GM21786 (cell line): ENCODE measurements at regions not wholly inside any gene's neighbourhood (a gene's known extent, or its start where the extent isn't known, plus 50 kb on each side); places are given as distances from the start of the nearest gene placed in this dataset.
A peak's percentile ranks its signal among the peaks of the same experiment; 100 is the strongest.

Experiments used
- ATAC-seq: cut with Tn5 transposase; IDR thresholded peaks from one replicate; pipeline ENCODE4 v1.9.1; 2021; ENCODE audit not compliant: unreplicated experiment

DNA sequence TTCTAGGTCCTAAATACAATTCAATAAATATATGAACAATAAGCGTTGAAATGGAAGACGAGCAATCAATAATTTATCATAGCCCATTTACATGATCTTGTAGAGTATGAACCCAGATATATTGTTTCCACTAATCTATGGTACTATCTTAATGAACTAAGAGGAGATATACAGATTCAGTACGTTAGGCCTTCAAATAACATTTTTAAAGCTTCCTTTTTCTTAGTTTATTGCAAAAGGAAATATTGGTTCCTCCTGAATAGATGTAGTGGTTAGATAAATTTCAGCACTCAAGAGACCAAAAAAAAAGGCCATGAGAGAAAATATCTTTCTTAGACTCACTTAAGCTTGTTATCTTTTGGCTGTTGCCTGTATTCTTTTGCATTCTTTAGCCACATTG lies 147.5 kb upstream of the PITX2 start:
- ATAC-seq: no peak

DNA sequence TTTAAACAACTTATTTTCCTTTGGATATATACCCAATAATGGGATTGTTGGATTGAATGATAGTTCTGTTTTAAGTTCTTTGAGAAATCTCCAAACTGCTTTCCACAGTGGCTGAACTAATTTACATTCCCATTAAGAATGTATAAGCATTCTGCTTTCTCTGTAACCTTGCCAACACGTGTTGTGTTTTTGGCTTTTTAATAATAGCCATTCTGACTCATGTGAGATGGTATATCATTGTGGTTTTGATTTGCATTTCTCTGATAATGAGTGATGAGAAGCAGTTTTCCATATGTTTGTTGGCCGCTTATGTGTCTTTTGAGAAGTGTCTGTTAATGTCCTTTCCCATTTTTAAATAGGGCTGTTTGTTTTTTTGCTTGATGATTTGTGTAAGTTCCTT lies 155.6 kb upstream of the PITX2 start:
- ATAC-seq: no peak

DNA sequence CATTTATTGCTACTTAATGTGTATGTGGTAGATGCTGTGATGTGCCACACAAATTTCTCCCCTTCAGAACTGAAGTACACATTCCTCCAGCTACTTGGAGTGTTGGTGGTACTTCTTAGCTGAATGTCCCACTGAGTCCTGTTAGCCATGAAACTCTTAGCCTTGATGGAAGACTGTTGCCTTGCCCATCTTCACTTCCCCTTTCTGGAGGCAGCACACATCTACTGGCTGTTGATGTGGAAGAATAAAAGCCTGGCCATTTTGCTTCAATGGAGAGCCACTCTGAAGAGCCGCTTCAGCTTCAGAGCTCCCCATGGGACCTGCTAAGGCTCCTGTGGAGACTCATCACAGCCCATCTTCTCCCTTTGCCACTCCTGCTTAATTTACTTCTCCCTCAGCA lies 157.7 kb upstream of the PITX2 start:
- ATAC-seq: no peak

DNA sequence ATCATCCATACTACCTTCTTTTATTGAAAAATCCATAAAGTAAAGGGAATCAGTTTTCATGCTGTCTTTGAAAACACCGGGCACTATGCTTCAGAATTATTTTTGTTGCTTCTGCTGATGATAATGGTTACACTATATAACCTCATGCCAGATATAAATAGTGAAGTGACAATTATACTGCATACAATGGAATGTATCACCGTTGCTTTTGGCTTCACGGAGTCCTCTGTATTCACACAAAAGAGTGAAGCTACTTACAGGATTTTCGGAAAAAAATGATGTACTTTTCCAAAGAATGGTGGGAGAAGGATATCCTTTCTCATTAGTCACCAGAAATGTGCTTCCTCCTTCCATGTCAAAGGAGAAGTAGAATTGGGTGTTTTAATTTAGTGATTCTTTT lies 159.1 kb upstream of the PITX2 start:
- no peak for ATAC-seq

DNA sequence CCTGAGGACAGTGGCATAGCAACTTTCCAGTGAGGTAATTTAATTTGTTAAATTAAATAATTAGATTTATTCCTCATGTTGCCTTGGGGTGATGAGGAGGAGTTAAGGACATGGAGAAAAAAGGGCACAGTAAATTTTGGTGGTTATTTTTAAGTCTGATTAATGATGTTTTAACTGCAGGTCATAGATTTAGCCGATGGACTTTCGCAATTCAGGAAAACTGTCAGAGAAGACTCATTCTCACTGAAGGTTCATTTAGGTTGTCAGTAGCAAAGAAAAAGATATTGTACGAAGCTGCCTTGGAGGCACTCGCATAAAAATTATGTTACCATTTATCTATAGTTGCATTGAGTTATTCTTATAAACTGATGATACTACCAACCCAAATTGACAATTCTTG lies 164.2 kb upstream of the PITX2 start:
- no peak for ATAC-seq

DNA sequence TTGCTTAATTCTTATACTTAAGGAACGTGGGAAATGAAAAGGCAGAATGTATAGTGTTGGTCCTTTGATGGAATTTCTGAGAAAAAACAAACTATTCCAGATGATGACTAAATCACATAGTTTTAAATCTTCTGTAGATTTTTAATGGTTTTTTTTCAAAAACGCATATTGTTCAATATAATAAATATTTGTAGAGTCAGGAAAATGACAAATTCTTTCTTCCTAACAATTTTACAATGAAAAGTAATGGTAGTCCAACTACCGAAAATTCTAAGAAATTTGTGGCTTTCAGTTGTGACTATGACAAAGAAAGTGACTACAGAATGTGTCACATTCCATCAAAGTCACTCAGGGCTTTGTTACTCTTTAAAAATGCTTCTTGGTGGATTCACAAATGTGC lies 164.8 kb upstream of the PITX2 start:
- ATAC-seq: no peak

DNA sequence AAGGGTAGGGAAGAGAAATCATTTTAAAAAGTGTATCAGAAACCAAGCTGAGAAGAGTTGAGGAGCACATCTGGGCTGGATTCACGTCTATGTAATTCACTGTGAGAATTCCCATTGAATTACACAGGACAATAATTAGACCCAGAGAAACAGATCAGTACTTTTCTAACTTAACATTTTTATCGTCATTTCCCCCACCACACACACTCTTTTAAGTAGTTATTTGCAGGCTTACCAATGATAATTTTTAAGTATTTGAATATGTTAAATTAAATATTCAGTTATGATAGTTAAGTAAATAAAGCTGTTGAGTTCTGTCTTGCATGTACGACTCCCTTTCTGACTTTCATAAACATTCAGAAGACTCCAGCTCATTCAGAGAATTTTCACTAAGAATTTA lies 165.4 kb upstream of the PITX2 start:
- no peak for ATAC-seq

DNA sequence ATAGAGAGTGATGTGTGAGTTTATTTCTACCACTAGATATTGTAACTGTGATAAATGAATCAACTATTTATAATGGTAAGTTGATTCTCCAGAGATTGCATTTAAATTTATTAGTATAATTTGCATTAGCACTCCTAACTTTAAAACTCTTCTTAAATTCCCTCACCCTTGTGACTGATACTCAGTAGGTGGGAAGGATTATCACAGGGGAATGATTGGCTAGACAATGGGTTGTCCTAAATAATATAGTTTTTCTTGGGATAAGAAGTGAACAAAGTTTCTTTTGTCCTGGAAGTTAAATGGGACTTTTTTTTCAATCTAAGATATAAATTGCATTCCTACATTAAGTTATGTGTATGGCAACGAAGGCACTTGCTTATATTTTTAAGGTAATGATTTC lies 169.2 kb upstream of the PITX2 start:
- no peak for ATAC-seq

DNA sequence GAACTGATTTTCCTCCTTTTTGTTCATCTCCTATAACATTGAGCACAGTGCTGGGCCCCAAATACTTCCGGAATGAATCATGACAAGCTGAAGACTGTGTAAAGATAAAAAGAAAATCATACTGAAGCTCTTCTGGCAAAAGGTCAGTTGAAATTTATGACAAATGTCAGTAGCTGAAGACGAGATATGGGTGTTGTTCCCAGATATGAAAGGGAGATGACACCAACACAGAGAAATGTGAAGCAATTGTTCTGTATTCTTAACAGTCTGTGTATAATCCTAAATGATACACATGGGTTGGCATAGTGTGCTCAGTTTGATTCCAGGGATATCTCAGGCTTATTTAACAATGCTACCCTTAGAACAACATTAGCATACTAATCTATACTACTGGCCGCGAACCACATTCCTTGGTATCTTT lies 170.5 kb upstream of the PITX2 start:
- no peak for ATAC-seq

DNA sequence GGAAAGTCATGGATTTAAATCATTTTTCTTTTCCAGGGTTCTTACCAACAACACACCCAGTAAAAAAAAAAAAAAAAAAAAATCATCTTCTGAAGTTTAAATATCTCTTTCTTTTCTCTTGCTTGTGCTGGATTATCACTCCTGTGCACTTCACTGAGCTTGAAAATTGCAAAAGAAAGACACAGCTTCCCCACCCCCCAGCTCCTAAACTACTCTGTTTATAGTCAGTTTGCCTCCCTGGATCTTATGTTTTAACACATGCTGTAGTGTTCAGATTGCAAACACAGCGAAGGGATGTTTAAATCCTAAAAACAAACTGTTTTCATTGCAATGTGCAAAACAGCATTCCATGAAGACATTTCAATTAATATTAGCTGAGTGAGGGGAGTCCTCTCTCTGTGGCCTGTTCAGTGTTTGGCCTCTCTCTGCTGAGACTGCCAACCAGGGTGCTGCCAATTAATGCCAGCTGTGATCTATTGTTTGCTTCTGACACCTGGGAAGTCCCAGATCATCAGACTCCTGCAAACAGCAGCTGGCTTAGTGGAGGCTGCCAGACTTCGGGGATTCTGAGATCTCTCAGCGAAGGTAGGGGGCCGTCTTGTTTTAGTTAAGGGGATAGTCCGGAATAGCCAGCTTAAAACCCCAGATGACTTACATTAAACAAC lies 171.1 kb upstream of the PITX2 start:
- no peak for ATAC-seq

DNA sequence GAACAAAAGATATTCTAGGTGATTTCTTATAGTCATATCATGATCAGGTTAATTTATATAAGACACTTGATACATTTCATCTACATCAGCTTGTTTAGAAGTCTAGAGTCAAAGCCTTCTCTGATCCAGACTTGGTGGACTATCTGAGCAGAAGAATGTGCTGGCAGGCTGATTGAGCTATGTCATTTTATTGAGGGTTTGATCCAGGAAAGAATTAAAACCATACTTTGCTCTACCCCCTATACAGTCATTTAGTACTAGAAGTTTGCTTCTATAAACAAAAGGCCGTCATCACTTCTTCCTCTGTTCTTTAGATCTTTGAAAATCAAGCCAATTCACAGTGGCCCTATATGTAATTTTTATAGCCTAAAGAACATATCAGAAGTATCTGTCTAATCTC lies 173.1 kb upstream of the PITX2 start:
- ATAC-seq: no peak

DNA sequence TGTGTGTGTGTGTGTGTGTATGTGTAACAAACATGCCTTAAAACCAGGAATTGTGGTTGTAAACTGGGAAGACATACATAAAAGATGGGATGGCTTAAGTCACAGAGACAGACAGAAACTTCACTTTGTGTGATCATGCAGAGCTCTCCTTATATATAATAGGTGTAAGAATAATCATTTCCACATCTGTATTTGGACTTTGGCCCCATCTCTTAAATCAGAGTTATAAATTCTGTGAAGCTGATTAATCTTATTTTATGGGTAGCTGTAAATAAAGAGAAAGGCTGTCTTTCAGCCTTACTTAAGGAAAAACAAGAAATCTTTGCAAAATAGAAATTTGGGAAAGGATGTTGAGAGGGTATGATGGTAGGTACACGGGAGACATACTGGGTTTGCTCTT lies 174.6 kb upstream of the PITX2 start:
- ATAC-seq: no peak

DNA sequence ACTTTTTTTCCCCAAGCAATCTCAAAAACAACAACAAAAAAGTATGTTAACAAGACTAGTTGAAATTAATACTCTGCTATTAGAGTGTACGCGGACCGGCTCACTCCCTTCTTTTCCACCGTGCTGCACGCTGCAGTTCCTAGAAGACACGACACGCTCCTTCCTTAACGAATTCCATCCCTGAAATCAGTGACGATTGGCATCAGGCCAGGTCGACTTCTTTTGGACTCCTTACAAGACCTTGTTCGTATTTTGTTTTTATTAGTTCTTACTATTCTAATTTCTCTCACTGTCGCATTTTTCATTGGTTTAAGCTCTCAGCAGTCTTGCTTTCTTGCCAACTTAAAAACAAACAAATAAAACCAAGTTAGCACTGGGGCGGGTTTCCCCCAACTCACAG lies 175.8 kb upstream of the PITX2 start:
- no peak for ATAC-seq

DNA sequence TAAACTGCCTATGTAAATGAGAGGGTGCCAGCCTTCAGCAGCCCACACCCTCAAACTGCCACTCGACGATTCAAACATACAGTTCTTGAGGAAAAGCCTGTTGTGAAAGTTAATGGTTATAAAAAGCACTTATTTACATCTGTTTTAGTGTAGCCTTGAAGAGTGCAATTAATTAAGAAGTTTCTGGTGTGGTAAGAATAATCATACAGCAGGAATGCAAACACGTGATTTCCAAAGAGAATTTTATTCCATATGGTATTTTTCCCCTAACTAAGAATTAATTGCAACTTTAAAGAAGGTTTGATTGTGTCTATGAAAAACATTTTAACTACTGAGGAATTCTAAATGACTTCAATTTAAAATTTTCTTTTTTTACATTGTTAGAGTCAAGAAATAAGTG lies 176.3 kb upstream of the PITX2 start:
- no peak for ATAC-seq

DNA sequence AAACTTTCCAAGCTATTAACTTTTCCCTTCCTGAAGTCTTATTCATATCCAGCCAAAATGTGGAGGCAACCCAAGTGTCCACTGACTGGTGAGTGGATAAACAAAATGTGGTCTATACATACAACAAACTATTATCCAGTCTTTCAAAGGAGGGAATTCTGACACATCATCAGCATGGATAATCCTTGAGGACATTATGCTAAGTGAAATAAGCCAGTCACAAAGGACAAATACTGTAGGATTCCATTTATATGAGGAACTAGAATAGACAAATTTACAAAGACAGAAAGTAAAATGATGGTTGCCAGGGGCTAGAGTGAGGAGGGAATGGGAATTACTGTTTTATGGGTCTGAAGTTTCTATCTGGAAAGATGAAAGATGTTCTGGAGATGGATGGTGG lies 178.7 kb upstream of the PITX2 start:
- no peak for ATAC-seq

DNA sequence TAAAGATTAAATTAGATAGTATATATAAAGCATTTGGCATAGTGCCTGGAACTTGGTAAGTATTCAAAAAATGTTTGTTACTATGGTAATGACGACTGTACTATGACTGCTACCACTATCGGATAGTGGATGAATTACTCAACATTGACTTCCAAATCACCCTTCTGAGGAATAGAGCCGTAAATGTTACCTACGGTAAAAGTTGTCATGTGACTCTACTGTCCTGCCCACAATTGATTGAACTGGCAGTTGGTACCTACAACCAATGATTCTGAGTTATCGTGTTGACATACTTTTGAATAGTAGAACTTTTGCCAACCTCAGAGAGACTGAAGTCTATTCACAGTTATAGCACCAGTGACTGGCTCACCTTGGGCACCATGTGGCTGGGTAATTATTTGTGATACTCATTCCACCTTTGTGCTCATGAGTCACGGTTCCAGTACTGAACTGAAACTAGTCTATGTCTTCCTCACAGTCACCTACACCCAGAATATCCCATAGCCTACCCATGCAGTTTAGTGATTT lies 185.5 kb upstream of the PITX2 start:
- ATAC-seq: peak; percentile 90

DNA sequence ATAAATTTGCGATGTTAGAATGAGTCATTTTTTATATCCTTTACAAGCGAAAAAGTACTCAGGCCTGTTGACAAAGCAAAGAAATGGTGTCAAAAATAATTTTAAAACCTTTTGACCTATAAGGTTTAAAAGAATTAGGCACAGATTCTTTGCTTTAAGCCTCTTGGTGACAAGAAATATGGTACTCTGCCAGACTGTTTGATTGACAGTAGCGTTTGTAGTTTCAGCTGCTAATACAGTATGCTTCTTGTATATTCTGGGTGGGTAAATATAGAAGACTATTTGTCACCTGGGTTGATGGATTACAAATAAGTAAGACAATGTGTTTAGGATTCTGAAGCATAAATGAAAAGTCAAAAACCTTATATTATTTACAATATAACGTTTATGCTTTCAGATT lies 193.1 kb upstream of the PITX2 start:
- ATAC-seq: no peak

DNA sequence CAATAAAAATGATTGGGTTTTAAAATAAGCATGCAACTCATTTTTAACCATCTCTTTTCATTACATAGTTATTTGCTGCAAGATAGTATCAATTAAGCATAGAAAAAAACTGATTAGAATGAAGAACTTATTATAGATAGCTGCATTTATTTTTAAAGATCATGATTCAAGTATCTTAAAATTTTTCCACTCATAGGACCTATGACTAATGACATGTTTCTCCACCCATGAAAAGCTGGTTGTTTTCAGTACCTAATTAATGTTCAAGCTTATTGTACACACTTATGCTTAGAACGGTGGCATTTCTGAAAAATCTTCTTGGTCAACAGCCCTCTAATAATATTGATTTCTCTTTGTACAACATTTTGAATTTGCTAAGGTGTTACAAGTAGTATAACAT lies 193.5 kb upstream of the PITX2 start:
- ATAC-seq: no peak

DNA sequence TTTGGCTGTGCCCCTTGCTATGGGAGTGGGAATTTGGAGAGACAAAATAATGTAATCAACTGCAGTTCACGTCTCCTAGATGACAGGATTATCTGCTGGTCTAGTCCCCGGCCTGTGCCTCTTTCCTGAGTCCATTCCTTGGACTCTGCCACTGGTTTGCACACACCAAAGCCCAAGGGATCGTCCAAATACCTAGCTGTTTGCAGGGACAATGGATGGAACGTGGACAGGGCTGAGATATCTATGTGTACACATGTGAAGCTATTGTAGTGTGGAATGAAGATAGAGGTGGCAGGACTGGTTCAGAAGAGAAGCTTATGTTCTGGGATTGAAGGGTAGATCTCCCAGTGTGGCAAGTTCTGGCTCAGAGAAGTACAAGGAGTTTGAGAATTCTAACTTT lies 198.3 kb upstream of the PITX2 start:
- no peak for ATAC-seq

DNA sequence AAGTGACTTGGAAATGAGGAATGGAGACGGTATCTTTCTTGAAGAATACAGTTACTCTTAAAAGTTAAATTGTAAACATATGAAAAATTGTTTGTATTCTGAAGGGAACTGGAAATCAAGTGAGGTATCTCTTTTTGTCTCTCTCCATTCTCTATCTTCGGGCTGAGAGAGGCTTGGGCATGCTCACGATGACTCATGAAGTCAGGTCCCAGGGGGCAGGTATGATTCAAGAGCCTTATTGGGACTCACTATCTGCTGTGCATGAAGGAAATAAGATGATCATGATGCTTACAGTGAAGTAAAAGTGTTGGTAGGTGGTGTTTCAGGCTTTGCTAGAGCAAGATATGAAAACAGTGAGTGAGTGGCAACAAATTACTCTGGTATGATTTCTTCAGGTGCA lies 200.4 kb upstream of the PITX2 start:
- ATAC-seq: peak; percentile 89

DNA sequence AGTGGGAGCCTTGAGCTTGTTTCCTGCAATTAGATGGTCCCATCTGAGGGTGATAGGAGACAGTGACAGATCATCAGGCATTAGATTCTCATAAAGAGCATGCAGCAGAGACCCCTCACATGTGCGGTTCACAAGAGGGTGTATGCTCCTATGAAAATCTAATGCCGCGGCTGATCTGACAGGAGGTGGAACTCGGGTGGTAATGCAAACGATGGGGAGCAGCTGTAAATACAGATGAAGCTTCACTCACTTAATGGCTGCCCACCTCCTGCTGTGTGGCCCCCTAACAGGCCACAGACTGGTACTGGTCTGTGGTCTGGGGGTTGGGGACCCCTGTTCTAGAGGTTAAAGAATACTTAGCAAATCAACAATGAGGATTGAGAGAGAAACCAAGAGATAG lies 201.5 kb upstream of the PITX2 start:
- no peak for ATAC-seq

DNA sequence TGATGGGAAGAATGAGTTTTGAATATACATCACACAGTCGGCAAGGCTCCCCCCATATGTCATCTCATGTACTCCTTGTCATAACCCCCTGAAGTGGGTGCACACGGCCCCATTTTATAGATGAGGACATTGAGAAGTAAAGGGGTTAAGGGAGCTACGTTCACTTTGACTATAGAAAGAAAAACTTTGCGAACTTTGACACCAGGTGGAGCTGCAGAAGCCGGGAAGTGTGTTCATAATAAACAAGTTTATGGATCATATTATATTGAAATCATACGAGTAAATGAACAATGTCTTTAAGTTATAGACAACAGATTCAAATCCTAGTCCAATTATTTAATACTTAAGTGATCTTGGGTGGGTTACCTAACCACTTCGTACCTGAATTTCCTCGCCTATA lies 203.8 kb upstream of the PITX2 start:
- no peak for ATAC-seq

DNA sequence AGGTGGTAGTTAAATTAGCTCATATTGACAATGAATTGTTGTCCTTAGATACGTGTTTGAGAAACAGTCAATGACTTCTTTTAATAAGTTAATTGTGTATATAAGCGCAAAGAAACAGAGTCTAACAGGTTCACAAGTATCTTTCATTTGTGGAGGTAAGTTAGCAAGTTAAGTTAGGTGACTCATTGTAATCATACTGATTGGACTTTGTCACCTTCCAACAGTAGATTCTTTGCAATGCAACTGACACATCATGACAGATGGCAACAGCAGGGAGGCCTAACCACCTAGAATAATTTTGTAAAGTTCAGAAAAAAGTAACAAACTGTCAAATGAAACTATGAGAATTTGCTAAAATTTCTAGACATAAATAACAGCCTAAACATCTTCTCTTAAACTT lies 207.6 kb upstream of the PITX2 start:
- ATAC-seq: no peak
